ENCODE measurements at regions not wholly inside any gene's neighbourhood (a gene's known extent, or its start where the extent isn't known, plus 50 kb on each side); places are given as distances from the start of the nearest gene placed in this dataset.

GRCh38 chr1:18569811-18570545 lies 60.7 kb upstream of the PAX7 start:
- no peak for TF ChIP-seq MAX (IDR thresholded peaks at IDR 0.05; ENCODE audit: low read depth, low read length)
- TF ChIP-seq CTCF (IDR thresholded peaks at IDR 0.05; ENCODE audit: low read depth, low read length): no peak

All from NB4 (cell line).